ENCODE measurements at regions not wholly inside any gene's neighbourhood (a gene's known extent, or its start where the extent isn't known, plus 50 kb on each side); places are given as distances from the start of the nearest gene placed in this dataset.

DNA sequence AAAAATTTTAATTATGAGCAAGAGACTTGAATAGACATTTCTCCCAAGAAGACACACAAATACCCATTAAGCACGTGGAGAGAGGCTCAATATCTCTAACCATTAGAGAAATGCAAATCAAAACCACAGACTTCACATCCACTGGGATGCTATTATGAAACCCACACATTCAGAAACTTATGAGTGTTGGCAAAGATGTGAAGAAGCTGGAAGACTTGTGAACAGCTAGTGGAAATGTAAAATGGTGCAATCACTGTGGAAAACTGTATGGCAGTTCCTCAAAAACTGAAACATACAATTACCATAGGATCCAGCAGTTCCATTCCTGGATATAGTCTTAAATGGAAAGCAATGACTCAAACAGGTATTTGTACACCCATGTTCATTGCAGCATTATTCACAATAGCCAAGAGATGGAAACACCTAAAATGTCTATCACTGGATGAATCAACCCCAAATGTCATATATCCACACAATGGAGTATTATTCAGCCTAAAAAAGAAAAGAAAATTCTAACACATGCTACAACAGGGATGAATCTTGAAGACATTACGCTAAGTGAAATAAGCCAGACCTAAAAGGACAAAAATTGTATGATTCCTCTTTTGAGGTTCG lies 53.5 kb upstream of the FRMD4A start:
- Histone ChIP-seq H3K9me3 (no peaks in the 10 kb centered on the region), H3K27me3 (peaks cover 0 to 7% (median 0%) of the 10 kb centered on the region in 9 donors), H3K36me3 (no peaks in the 10 kb centered on the region), H3K4me1 (no peaks in the 10 kb centered on the region), H3K27ac (no peak overlapping the region), H3K4me3 (no peak overlapping the region)
- no peak for TF ChIP-seq POLR2A (IDR thresholded peaks at IDR 0.05)
- TF ChIP-seq, protein P1, sequence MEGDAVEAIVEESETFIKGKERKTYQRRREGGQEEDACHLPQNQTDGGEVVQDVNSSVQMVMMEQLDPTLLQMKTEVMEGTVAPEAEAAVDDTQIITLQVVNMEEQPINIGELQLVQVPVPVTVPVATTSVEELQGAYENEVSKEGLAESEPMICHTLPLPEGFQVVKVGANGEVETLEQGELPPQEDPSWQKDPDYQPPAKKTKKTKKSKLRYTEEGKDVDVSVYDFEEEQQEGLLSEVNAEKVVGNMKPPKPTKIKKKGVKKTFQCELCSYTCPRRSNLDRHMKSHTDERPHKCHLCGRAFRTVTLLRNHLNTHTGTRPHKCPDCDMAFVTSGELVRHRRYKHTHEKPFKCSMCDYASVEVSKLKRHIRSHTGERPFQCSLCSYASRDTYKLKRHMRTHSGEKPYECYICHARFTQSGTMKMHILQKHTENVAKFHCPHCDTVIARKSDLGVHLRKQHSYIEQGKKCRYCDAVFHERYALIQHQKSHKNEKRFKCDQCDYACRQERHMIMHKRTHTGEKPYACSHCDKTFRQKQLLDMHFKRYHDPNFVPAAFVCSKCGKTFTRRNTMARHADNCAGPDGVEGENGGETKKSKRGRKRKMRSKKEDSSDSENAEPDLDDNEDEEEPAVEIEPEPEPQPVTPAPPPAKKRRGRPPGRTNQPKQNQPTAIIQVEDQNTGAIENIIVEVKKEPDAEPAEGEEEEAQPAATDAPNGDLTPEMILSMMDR (IDR thresholded peaks at IDR 0.05): no peak
- ATAC-seq (no peak), DNase-seq (no peak)
- 82 to 89% (median 86%) methylated on average over 3 of the region's 3 CpGs for WGBS, 4 donors
- intact Hi-C loops (cut with DNase I): loop anchor here in 2 of 10 donors (10.0 kb wide), 1 partner anchor 91 kb away; no protein-coding TSS in a partner anchor

DNA sequence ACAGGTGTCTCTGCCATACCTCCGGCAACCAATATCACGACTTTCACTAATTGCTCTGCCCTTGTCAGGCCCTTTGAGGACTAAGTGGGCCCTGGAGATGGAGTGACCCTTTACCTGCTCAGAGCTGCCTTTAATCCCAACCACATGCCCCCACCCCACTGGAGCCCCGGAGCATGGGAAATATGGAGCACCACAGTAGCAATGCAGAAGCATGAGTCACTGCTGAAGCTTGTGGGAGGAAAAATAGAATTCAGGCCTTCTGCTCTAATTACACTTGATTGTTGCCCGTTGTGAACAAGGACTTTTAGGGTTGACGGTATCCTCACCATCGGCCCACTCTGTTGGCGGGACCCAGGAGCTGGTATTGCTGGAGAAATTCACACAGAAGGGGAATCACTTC lies 52.5 kb upstream of the FRMD4A start:
- H3K27me3 ChIP-seq: peaks cover 0 to 7% (median 0%) of the 10 kb centered on the region in 9 donors
- DNase-seq (no peak), ATAC-seq (no peak)
- no peak overlapping the region for H3K27ac ChIP-seq
- H3K9me3 ChIP-seq: no peaks in the 10 kb centered on the region
- H3K4me1 ChIP-seq: no peaks in the 10 kb centered on the region
- H3K4me3 ChIP-seq: no peak overlapping the region
- TF ChIP-seq, protein P1 (IDR thresholded peaks at IDR 0.05): no peak
- no peak for TF ChIP-seq POLR2A (IDR thresholded peaks at IDR 0.05)
- WGBS, 4 donors: 91 to 95% (median 92%) methylated on average over 7 of the region's 7 CpGs
- H3K36me3 ChIP-seq: no peaks in the 10 kb centered on the region
- intact Hi-C loops (cut with DNase I): loop anchor here in 2 of 10 donors (10.0 kb wide), 1 partner anchor 92 kb away; no protein-coding TSS in a partner anchor

DNA sequence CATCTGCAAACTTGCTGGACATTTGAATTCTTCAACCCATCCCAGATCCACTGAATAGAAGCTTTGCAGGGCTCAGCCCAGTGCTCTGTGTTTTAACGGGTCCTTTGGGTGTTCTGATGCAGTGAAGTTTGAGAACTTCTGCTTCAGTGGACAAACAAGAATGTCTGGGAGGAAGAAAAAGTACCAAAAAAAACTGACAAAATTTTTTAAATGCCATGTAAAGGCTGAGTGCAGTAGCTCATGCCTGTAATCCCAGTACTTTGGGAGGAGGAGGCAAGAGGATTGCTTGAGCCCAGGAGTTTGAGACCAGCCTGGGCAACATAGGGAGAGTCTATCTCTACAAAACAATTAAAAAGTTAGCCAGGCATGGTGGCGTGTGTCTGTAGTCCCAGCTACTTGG lies 51.8 kb upstream of the FRMD4A start:
- H3K36me3 ChIP-seq: no peaks in the 10 kb centered on the region
- H3K4me3 ChIP-seq: no peak overlapping the region
- H3K9me3 ChIP-seq: no peaks in the 10 kb centered on the region
- no peak overlapping the region for H3K27ac ChIP-seq
- WGBS, 4 donors: 42 to 89% (median 67%) methylated on average over 2 of the region's 2 CpGs
- H3K4me1 ChIP-seq: no peaks in the 10 kb centered on the region
- peaks cover 0 to 7% (median 0%) of the 10 kb centered on the region in 9 donors for H3K27me3 ChIP-seq
- DNase-seq (no peak), ATAC-seq (no peak)
- TF ChIP-seq, protein P1 (IDR thresholded peaks at IDR 0.05): no peak
- TF ChIP-seq POLR2A (IDR thresholded peaks at IDR 0.05): no peak
- intact Hi-C loops (cut with DNase I): loop anchor here in 2 of 10 donors (10.0 kb wide), 1 partner anchor 92 kb away; no protein-coding TSS in a partner anchor

- Histone ChIP-seq H3K36me3 (no peaks in the 10 kb centered on the region), H3K4me3 (no peak overlapping the region), H3K27ac (no peak overlapping the region), H3K4me1 (no peaks in the 10 kb centered on the region), H3K9me3 (no peaks in the 10 kb centered on the region), H3K27me3 (peaks cover 0 to 7% (median 0%) of the 10 kb centered on the region in 9 donors)
- WGBS, 4 donors: 49 to 73% (median 60%) methylated on average over 5 of the region's 5 CpGs
- intact Hi-C loops (cut with DNase I): loop anchor here in 2 of 10 donors (10.0 kb wide), 1 partner anchor 93 kb away; no protein-coding TSS in a partner anchor
- TF ChIP-seq, protein P1 (IDR thresholded peaks at IDR 0.05): no peak
- TF ChIP-seq POLR2A (IDR thresholded peaks at IDR 0.05): no peak
- DNase-seq (no peak), ATAC-seq (no peak)
These were observed 51.3 kb upstream of the FRMD4A start for GRCh38 chr10:14382022-14382421.

All from heart left ventricle (tissue), 16 donors.